HG02798 (cell line): ENCODE measurements at regions not wholly inside any gene's neighbourhood (a gene's known extent, or its start where the extent isn't known, plus 50 kb on each side); places are given as distances from the start of the nearest gene placed in this dataset.

Experiments used
- ATAC-seq: cut with Tn5 transposase; IDR thresholded peaks from one replicate; pipeline ENCODE4 v1.9.1; 2021; ENCODE audit warnings: mild to moderate bottlenecking; ENCODE audit not compliant: unreplicated experiment, poor library complexity

DNA sequence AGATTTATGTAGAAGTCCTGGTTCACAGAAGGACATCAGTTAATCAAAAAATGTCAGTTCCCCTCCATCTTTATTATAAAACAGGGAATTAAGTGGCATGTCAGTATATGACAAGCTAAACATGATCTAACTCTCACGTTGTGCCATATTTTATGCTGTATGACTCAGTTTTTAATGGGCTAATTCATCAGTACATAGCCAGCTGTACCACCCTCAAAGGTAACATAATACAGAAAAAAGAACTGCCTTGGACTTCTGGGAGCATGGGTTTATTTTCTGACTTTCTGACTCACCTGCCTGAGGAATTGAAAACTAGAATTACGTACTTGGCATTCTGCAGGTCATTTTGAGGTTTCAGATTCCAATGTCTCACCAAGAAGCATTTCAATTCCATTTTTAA, 135.7 kb downstream of the CMPK2 start:
- ATAC-seq = no peak

DNA sequence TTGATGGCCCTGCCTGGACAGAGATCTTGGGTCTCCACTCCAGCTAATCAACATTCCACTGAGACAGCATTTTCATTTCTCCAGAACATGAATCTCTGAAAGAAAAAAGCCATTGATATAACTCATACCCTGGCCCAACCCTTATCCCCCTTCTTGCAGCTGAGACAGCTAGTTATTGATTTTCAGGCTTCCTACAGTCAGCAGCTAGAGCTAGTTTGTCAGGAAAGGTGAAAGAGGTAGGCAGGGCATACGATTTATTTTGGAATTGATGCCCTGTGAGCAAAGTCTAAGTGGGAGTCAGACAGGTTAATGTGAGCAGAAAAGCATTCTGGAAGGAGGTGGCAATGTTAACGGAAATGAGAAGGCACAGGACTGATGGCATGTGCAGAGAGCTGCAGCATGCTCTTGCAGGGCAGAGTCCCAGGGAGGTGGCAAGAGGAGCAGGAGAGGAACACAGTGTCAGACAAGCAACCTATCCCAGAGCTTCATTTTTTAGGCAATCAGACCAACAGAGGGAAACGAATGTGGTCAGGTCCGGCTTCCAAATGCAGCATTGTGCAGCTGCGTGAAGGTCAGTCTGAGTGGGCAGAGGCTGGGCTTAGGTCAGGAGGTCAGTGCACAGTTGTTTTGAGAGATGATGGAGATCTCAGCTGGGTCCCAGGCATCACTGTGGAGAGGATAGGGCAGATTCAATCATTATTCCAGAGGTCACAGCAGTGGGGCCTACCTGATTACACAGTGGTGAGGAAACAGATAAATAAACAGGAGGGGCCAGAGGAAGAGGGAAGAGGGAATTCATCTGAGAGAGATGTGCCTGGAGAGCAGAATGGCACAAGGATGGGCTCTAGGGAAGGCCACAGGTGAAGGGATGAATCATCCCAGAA, 134.8 kb downstream of the CMPK2 start:
- ATAC-seq = no peak

DNA sequence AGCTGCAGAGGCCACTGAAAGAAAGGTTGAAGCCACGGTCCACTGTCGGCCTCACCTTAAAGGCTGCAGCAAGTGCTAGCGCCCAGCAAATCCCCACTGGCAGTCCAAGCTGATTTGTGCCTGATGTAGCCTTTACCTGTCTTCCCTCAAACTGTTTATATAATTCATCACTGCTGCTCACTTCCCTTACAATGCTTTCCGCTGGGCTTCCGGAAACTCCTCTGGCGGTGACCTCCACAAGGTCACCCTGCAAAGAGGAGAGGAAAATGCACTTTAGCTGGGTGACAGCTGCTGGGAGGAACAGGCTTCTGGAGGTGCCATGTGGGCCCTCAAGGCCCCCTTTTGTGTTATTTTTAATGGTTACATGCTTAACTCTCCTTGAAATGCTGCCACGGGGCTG, 126.2 kb downstream of the CMPK2 start:
- no peak for ATAC-seq

DNA sequence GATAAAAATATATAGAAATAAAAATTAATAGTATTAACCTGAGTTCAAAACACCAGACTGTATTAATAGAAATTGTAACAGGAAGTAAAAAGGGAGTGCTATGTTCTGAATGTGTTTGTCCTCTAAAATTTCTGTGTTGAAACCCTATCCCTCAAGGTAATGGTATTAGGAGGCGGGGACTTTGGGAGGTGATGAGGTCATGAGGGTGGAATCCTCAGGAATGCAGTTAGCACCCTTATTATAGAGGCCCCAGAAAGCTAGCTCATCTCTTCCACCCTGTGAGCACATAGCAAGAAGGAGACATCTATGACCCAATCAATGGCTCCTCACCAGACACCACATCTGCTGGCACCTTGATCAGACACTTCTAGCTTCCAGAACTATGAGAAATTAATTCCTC, 124.5 kb downstream of the CMPK2 start:
- no peak for ATAC-seq

DNA sequence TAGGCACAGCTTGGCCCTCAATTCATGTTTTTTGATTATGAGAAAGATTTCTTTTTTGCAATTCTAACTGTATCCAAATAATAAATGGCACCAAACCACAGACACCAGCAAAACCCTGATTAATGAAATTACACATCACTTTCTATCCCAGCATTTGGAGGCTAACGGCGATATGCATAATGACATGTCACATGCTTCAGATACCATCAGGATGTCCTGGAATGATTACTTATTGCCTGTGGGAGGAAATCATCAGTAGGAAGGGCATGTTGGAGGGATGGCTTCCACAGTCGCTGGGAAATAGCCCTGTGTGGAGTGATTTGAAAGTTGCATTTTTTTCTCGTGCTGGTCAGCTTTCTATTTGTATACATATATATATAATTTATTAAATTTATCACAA, 121.7 kb downstream of the CMPK2 start:
- no peak for ATAC-seq

DNA sequence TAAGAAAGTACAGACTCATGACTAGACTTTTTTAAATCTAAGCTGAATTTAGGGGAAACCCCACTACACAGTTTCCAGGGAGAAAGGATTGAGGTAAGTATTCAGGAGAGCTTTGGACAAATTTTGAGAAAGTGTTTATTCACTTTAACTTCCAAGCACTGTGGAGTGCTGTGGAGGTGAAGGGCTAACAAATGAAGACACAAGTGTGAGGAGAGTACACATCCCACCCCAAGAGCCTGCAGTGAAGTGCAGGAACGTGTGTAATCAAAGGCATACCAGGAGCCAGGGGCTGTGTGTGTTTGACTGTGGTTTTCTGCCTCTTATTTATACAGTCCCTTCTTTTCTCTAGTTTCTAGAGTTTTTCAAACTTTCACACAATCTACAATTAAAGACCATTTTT, 118.3 kb downstream of the CMPK2 start:
- no peak for ATAC-seq

DNA sequence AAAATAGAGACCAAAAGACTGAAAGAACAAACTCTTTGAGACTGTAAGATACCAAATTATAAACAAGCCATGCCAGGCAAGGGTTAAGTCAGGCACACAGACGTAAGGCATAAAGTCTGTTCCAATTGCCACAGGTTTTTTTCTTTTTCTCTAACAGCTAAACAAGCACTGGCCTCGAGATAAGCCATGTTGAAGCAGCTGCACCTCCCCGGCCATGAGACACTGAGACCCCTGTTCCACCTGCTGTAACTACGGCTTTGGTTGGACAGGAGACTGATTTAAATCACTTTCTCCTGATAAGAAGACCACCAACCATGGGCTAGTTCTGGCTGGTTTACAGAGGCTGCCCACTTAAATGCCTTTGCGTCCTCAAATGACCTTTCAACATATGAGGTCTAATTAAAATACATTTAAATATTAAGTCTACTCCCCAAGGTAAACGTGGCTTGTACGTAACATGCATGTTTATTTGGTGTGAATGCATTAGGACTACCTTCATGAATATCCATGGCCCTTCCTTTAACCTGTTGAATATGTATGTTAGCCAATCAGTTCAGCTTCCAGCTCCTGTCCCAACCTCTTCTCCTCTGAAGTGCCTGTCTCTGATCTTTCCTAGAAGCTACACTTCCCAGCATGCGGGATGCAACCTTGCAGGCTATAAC, 117.2 kb downstream of the CMPK2 start:
- no peak for ATAC-seq

DNA sequence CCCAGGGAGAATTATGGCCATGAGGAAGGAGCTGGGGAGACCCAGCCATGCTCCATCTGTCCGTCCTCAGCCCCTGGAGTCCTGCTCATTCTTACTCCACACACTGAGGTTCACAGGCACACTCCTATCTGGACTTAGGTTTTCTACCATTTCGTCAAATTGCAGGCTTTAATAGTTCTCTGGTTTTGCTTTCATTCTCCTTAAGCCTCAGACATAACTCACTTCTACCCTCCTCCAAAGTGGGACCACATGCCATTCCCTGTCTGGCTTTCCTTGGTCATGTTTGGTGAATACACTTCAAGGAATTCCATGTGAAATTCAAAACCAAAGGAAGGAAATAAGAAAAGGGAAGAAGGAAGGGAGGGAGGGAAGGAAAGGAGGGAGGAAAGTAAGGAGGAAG, 115.7 kb downstream of the CMPK2 start:
- no peak for ATAC-seq

DNA sequence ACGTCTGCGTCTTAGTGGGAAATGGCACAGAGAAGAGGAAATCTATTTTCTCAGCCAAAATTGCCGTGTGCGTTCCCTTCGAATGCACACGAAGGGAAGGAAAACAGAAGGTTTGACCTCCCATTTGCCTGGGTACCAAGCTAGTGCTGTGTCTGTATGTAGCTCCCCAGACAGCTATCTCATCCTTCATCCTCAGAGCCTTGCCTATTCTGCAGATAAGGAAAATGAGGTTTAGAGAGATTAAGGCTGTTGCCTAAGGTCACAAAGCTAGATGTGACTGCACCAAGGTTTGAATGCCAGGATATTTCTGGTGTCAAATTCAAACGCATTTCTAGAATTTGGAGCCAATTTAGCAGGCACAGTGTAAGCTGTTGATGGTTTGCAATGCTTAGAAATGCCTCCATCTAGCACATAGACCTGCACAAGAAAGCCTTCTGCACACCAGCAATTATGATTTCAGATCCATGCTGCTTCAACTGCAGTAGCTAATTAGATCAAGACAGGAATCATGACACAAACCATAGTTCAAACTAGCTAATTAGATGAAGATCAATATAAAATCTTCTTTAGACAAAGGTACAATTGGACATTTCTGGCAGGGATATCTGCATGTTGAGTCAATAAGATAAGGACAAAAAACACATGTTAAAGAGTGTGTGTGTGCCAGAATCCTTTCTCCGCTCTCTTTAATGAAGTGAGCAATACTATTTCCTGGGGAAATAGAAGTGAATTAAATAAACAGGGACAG, 115.1 kb downstream of the CMPK2 start:
- ATAC-seq = no peak

DNA sequence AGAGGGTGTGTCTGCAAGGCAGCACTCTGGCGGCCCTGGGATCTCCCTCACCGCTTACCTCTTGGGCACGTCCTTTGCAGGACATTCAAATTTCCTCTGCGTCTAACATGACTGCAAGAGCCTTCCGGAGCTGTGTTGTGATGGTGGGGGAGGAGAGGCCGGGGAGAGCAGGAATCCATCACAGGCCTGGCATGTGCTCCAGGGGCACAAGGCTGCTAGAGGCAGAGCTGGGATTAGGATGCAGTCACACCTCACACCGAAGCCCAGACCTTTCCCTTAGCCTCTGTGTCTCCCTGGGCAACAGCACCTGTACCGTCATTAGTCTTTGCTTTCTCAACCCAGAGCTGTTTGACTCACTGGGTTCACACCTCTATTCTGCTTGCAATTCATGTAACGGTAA, 111.3 kb downstream of the CMPK2 start:
- no peak for ATAC-seq

DNA sequence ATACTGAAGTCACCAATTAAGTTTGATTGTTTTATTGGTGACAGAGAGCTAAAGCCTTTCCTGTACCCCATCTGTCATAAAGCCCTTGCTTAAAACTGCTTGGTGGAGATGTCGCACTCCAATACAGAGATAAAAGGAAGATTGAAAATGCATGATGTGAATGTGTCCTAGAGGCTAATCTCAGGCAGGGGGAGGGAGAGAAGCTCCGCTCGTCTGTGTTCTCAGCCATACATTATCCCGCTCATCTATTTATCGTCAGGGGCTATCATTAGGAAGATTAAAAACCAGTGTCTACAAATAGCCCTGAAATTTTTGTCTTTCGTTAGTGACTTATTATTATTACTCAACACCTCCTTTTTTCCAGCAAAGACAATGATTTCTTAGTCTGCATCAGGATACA, 110.3 kb downstream of the CMPK2 start:
- no peak for ATAC-seq

DNA sequence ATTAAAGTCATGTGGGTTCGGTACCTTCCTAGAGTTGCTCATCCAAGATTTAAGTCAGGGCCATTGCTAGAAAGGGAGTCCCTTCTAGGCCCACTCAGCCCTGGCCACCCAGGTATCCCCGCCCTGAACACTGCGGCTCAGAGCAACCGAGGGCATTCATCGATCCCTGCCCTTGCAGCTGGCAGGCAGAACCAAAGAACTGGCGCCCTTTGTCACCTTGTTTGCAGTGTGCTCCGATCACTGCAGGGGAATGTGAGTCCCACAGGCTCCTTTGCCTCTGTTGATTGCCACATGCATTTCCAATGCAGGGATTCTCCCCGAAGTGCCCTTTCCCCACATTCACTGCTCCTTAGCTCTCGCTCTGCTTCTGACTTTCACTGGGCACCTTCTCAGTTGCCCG, 108.5 kb downstream of the CMPK2 start:
- ATAC-seq = no peak

DNA sequence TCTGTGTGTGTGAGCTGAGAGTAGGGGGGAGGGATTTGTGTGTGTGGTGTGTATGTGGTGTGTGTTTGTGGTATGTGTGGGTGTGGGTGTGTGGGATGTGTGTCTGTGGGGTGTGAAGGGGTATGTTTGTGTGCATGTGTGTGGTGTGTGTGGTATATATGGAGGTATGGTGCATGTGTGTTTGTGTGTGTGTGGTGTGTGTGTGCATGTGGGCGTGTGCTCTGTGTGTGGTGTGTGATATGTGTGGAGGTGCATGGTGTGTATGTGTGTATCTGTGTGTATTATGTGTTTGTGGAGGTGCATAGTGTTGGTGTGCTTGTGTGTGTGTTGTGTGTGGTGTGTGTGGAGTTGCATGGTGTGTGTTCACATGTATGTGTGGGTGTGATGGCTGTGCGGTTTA, 106.0 kb downstream of the CMPK2 start:
- no peak for ATAC-seq

DNA sequence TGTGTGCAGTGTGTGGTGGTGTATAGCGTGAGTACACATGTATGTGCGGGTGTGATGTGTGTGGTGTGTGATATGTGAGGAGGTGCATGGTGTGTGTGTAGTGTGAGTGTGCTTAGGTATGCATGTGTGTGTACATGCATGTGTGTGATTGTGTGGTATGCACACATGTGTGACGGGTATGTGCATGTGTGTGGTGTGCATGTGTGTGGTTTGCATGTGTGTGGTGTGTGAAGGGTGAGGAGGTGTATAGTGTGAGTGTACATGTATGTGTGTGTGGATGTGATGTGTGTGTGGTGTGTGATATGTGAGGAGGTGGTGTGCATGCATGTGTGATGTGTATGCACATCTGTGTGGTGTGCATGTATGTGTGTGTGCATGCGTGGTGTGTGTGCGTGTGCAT, 105.6 kb downstream of the CMPK2 start:
- ATAC-seq = no peak

DNA sequence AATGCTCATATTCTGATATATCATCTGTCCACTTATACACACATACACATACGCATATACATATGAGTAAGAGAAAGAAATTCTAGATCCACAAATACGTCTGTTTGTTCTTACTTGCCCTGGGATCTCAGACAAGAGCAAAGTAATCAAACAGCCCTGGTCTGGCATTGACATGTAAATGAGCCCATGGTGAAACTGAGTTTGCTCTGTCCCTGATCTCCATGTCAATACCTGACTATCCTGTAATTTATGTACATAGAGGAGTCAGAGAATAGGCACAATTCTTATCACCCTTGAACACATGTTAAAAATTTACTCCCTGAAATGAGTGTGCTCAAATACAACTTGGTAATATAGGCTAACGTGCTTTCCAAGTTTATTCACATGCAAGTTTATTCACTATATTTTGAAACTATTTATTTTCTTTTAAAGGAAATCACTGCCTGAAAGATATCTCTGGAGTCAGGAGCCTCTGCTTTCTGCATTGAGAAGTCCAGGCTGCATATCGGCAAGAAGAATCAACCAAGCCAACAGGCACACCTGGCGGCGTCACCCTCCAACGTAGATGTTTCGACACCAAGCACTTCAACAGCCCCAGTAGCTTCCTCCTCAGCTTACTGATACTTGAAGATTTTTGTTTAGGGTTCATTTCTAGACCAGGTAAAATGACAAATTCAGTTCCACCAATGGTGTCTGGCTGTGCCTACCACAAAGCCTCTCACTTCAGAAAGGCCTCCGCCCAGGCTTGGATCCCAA, 100.6 kb downstream of the CMPK2 start:
- no peak for ATAC-seq

DNA sequence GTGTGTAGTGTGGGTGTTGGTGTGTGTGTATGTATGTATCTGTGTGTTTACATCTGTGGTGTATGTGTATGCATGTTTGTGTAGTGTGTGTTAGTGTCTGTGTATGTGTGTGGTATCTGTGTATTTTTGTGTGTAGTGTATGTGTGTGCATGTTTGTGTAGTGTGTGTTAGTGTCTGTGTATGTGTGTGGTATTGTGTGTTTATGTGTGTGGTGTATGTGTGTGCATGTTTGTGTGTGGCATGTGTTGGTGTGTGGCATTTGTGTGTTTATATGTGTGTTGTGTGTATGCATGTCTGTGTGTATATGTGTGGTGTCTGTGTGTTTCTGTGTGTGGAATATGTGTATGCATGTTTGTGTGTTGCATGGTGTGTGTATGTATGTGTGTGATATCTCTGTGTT, 96.4 kb downstream of the CMPK2 start:
- no peak for ATAC-seq

DNA sequence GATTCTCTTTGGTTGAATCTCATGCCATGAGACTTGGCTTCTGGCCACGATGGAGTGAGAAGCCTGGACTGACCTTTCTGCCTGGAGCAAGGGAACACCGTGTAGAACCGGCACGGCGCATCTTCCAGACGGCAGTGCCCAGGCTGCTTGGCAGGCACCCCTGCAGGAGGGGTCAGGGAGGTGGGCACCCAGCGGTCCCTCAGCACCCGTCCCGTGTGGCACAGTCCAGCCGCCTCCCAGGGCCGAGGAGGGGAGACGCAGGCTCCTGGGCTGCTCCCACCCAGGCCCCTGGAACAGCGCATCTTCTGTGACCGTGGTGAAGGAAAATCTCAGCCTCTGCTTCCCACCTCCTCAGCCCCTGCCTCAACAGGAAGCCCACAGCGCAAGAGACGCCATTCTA, 95.7 kb downstream of the CMPK2 start:
- ATAC-seq = no peak

DNA sequence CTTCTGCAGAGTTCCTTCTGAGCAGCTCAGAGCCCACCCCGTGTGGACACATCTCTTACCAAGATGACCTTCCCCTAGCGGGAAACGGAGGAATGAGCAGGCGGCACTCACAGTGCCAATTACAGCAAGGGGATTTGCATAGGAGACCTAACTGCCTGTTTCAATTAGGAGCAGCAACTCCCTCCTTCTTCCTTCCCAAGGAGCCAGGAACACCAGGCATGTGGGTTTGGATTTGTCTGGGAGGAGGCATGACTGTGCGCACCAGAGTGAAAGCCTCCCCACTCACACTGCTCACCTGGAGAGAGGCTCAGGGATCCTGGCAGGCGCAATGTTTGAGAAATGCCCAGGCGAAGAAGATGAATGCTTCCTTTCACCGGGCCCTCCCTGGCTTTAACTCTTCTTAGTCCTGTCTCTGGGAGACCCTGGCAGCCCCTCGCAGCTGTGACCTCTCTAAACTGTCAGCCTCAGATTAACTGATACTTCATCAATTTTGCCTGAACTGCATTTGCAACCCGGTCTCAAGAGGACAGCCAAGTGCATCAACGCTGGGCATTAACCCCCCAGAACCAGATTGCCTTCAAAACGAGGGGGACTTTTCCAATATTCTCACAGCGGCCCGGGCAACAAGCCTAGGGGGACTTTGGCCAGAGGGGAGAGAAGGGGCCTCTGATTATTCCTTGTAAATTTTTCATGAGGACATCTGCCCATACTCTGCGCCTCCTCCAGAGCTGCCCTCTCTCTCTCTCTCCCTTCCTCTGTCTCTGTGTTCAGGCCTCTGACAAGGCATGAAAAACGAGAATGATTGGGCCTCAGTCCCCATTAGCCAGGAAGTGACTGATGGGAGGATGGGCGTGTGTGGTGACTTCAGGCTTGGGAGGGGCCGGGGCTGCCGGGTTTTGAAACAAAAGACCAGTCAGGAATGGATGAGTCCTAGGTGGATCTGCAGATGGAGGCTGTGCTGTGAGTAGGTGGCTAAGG, 93.8 kb downstream of the CMPK2 start:
- ATAC-seq = no peak

DNA sequence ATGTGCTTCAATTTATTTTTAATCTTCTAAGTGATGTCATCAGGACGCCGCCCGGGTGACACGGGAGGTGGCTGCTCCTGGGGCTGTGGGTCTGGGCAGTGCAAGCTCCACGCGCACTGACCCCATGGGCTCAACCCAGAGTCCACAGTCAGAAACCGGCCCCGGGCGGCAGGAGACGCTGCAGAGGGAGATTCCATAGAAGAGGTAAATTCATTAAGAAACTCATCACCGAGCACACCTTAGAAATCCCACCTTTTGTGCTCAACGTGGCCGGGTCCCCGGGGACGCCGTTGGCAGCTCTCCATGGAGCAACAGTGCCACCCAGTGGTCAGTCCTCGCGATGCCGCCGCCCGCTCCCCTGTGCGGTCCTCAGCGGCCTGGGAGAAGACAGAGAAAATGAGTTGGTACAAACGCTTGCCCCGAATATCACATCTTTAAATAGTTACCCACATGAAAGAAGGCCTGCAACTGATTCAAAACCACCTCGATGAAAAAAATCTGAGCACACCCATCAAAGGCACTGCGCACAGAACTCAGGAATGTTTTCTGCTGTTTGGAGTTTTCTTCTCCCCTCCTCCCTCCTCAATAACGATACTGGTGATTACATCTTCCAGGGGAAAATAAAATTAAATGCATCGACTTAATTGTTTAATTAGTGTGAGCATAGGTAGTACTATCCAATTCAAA, 92.6 kb downstream of the CMPK2 start:
- peak; percentile 92 for ATAC-seq
